ENCODE measurements at regions not wholly inside any gene's neighbourhood (a gene's known extent, or its start where the extent isn't known, plus 50 kb on each side); places are given as distances from the start of the nearest gene placed in this dataset.

DNA sequence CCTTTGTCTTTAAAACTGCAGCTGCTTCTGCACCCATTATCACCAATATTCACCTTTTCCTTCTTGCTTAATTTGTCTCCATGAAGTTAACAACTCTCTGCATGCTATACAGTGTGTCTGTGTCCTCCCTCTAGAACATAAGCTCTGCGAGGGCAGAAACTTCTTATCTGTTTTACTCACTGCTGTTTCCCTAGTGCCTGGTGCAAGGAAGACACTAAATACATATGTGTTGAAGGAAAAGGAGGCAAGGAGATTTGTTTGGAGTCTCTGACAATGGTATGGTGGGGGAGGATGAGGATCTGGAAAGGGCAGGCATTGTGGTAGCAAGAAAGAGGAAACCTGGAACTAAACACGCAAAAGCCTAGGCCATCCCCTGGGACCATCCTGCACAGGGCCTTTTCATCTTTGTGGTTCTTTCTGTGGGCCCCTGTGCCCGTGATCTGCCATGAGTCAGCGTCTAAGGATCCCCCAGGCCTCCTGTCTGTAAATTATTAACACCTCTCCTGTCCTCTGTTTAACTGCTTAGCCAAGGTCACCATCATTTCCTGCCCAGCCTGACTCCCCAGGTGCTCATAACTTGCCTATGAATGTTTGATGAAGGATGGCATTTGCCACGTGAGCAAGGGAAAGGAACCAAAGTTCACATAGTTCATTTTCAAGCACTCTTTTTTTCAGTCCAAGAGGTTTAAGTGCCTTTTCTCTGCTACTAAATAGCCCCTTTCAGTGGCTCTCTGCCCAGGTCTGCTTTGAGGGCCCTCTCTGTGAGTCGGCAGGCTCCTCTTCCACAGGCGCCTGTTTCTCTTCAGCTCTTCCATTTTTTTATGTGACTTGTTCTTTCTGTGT lies 131.1 kb downstream of the RASSF10 start (continued):
- TF ChIP-seq, protein P1, sequence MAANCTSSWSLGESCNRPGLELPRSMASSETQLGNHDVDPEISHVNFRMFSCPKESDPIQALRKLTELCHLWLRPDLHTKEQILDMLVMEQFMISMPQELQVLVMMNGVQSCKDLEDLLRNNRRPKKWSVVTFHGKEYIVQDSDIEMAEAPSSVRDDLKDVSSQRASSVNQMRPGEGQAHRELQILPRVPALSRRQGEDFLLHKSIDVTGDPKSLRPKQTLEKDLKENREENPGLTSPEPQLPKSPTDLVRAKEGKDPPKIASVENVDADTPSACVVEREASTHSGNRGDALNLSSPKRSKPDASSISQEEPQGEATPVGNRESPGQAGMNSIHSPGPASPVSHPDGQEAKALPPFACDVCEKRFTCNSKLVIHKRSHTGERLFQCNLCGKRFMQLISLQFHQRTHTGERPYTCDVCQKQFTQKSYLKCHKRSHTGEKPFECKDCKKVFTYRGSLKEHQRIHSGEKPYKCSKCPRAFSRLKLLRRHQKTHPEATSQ (CRISPR knock-in tag; IDR thresholded peaks at IDR 0.05; ENCODE audit: borderline replicate concordance): peak; percentile 98
- TF ChIP-seq ZNF7 (CRISPR knock-in tag; IDR thresholded peaks at IDR 0.05) (no peak), ZBTB7A (CRISPR knock-in tag; IDR thresholded peaks at IDR 0.05) (0 out of 2 replicates have a peak, but pooled peaks have one; percentile 73), ZNF337 (CRISPR knock-in tag; IDR thresholded peaks at IDR 0.05; ENCODE audit: borderline replicate concordance, low read depth) (0 out of 2 replicates have a peak, but pooled peaks have one; percentile 41), PTBP1 (IDR thresholded peaks at IDR 0.05; ENCODE audit: low read depth, low read length, poor library complexity, severe bottlenecking) (no peak), ZNF205 (CRISPR knock-in tag; IDR thresholded peaks at IDR 0.05) (no peak), ATAD3A (CRISPR knock-in tag; IDR thresholded peaks at IDR 0.05) (no peak), MATR3 (CRISPR knock-in tag; IDR thresholded peaks at IDR 0.05) (no peak), TGIF2 (CRISPR knock-in tag; IDR thresholded peaks at IDR 0.05) (no peak), ZNF383 (CRISPR knock-in tag; IDR thresholded peaks at IDR 0.05; ENCODE audit: borderline replicate concordance) (0 out of 2 replicates have a peak, but pooled peaks have one; percentile 82), KAT7 (CRISPR knock-in tag; IDR thresholded peaks at IDR 0.05; ENCODE audit: borderline replicate concordance) (peak; percentile 74; the same call in 1 of the 2 replicates), HNRNPUL1 (IDR thresholded peaks at IDR 0.05; ENCODE audit: low read depth, low read length) (peak; percentile 91), ZNF562 (CRISPR knock-in tag; IDR thresholded peaks at IDR 0.05; ENCODE audit: borderline replicate concordance) (no peak), KLF16 (CRISPR knock-in tag; IDR thresholded peaks at IDR 0.05) (peak in 1 of 2 experiments; percentile 90; a peak in 2 of 4 replicates), ZNF224 (CRISPR knock-in tag; IDR thresholded peaks at IDR 0.05) (0 out of 2 replicates have a peak, but pooled peaks have one; percentile 75), GATAD2A (CRISPR knock-in tag; IDR thresholded peaks at IDR 0.05) (peak; percentile 95), SALL1 (CRISPR knock-in tag; IDR thresholded peaks at IDR 0.05) (peak; percentile 100), FOXA3 (CRISPR knock-in tag; IDR thresholded peaks at IDR 0.05) (peak; percentile 91), IKZF4 (CRISPR knock-in tag; IDR thresholded peaks at IDR 0.05; ENCODE audit: borderline replicate concordance, low read depth, not compliant biosample characterization) (no peak), HMGA1 (CRISPR knock-in tag; conservative IDR thresholded peaks at IDR 0.05) (no peak), FOXO1 (CRISPR knock-in tag; IDR thresholded peaks at IDR 0.05) (peak; percentile 64; the same call in 1 of the 2 replicates), HMG20B (CRISPR knock-in tag; conservative IDR thresholded peaks at IDR 0.05) (peak; percentile 62; the same call in 1 of the 2 replicates), MTF1 (CRISPR knock-in tag; IDR thresholded peaks at IDR 0.05) (no peak), EP300 (IDR thresholded peaks at IDR 0.05; ENCODE audit: low read depth in 2 of 2, low read length in 2 of 2) (peak; percentile 67 to 96; a peak in 3 of 4 replicates), EP300 (CRISPR knock-in tag; IDR thresholded peaks at IDR 0.05; ENCODE audit: borderline replicate concordance) (peak; percentile 95), DNMT3B (CRISPR knock-in tag; conservative IDR thresholded peaks at IDR 0.05) (0 out of 2 replicates have a peak, but pooled peaks have one; percentile 51), HDAC6 (IDR thresholded peaks at IDR 0.05; ENCODE audit: low read depth, low read length) (no peak)
- TF ChIP-seq, protein P2, sequence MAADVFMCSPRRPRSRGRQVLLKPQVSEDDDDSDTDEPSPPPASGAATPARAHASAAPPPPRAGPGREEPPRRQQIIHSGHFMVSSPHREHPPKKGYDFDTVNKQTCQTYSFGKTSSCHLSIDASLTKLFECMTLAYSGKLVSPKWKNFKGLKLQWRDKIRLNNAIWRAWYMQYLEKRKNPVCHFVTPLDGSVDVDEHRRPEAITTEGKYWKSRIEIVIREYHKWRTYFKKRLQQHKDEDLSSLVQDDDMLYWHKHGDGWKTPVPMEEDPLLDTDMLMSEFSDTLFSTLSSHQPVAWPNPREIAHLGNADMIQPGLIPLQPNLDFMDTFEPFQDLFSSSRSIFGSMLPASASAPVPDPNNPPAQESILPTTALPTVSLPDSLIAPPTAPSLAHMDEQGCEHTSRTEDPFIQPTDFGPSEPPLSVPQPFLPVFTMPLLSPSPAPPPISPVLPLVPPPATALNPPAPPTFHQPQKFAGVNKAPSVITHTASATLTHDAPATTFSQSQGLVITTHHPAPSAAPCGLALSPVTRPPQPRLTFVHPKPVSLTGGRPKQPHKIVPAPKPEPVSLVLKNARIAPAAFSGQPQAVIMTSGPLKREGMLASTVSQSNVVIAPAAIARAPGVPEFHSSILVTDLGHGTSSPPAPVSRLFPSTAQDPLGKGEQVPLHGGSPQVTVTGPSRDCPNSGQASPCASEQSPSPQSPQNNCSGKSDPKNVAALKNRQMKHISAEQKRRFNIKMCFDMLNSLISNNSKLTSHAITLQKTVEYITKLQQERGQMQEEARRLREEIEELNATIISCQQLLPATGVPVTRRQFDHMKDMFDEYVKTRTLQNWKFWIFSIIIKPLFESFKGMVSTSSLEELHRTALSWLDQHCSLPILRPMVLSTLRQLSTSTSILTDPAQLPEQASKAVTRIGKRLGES (CRISPR knock-in tag; IDR thresholded peaks at IDR 0.05; ENCODE audit: borderline replicate concordance): peak; percentile 91

Data from HepG2 (cell line).